Lower leg skin (tissue), 3 donors: ENCODE measurements at regions not wholly inside any gene's neighbourhood (a gene's known extent, or its start where the extent isn't known, plus 50 kb on each side); places are given as distances from the start of the nearest gene placed in this dataset.

Experiments used
- CTCF ChIP-seq, 3 donors: fragments of 450-650 bp; IDR thresholded peaks; one replicate each; pipeline ENCODE4 v1.5.1; 2016; ENCODE audit warnings: antibody characterized with exemption in 3 of 3, mild to moderate bottlenecking in 3 of 3, moderate library complexity in 2 of 3
- POLR2A ChIP-seq, 2 donors: fragments of 450-650 bp; IDR thresholded peaks; one replicate each; pipeline ENCODE4 v1.6.1; 2016 to 2017; ENCODE audit warnings: antibody characterized with exemption in 2 of 2, mild to moderate bottlenecking in 1 of 2, moderate library complexity in 1 of 2

GRCh38 chr3:72287956-72288355, 503.0 kb upstream of the PROK2 start:
- TF ChIP-seq CTCF (IDR thresholded peaks at IDR 0.05): no peak
- TF ChIP-seq POLR2A (IDR thresholded peaks at IDR 0.05): no peak
